Hepatocyte (in vitro differentiated cells): ENCODE measurements at regions not wholly inside any gene's neighbourhood (a gene's known extent, or its start where the extent isn't known, plus 50 kb on each side); places are given as distances from the start of the nearest gene placed in this dataset.
A peak's percentile ranks its signal among the peaks of the same experiment; 100 is the strongest.

Source experiments
- EZH2 ChIP-seq: fragments of 200-600 bp; sonication (generic); IDR thresholded peaks from 2 replicates; pipeline ENCODE4 v1.6.1; 2016; ENCODE audit warnings: antibody characterized with exemption, mild to moderate bottlenecking, borderline replicate concordance
- TF ChIP-seq, protein P1 (sequence below): fragments of 200-600 bp; sonication (generic); IDR thresholded peaks from 2 replicates; pipeline ENCODE4 v1.5.1; 2016; ENCODE audit warnings: antibody characterized with exemption, mild to moderate bottlenecking; ENCODE audit not compliant: poor library complexity

GRCh38 chr10:33066558-33067236, 108.7 kb upstream of the ITGB1 start:
- TF ChIP-seq, protein P1, sequence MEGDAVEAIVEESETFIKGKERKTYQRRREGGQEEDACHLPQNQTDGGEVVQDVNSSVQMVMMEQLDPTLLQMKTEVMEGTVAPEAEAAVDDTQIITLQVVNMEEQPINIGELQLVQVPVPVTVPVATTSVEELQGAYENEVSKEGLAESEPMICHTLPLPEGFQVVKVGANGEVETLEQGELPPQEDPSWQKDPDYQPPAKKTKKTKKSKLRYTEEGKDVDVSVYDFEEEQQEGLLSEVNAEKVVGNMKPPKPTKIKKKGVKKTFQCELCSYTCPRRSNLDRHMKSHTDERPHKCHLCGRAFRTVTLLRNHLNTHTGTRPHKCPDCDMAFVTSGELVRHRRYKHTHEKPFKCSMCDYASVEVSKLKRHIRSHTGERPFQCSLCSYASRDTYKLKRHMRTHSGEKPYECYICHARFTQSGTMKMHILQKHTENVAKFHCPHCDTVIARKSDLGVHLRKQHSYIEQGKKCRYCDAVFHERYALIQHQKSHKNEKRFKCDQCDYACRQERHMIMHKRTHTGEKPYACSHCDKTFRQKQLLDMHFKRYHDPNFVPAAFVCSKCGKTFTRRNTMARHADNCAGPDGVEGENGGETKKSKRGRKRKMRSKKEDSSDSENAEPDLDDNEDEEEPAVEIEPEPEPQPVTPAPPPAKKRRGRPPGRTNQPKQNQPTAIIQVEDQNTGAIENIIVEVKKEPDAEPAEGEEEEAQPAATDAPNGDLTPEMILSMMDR, result peak; percentile 37
- no peak for TF ChIP-seq EZH2
